ENCODE measurements at regions not wholly inside any gene's neighbourhood (a gene's known extent, or its start where the extent isn't known, plus 50 kb on each side); places are given as distances from the start of the nearest gene placed in this dataset.

- no peak for DNase-seq (ENCODE audit: low spot score)
Measured at GRCh38 chr5:143586781-143587362, 183.4 kb upstream of the NR3C1 start.

- DNase-seq (ENCODE audit: low spot score): no peak
Measured at GRCh38 chr5:143585970-143586369, 182.5 kb upstream of the NR3C1 start.

GRCh38 chr5:143583409-143583808 lies 179.9 kb upstream of the NR3C1 start:
- no peak for DNase-seq (ENCODE audit: low spot score)

GRCh38 chr5:143582869-143583268 lies 179.4 kb upstream of the NR3C1 start:
- no peak for DNase-seq (ENCODE audit: low spot score)

- no peak for DNase-seq (ENCODE audit: low spot score)
Measured at GRCh38 chr5:143582176-143582575, 178.7 kb upstream of the NR3C1 start.

- DNase-seq (ENCODE audit: low spot score): no peak
Measured at GRCh38 chr5:143581649-143582048, 178.2 kb upstream of the NR3C1 start.

- DNase-seq (ENCODE audit: low spot score): no peak
Measured at GRCh38 chr5:143581147-143581546, 177.7 kb upstream of the NR3C1 start.

GRCh38 chr5:143576711-143577484 lies 173.4 kb upstream of the NR3C1 start:
- no peak for DNase-seq (ENCODE audit: low spot score)

GRCh38 chr5:143575286-143575685 lies 171.8 kb upstream of the NR3C1 start:
- DNase-seq (ENCODE audit: low spot score): no peak

- no peak for DNase-seq (ENCODE audit: low spot score)
Measured at GRCh38 chr5:143574236-143574635, 170.8 kb upstream of the NR3C1 start.

- no peak for DNase-seq (ENCODE audit: low spot score)
Measured at GRCh38 chr5:143573568-143574170, 170.2 kb upstream of the NR3C1 start.

GRCh38 chr5:143572671-143573070 lies 169.2 kb upstream of the NR3C1 start:
- DNase-seq (ENCODE audit: low spot score): no peak

GRCh38 chr5:143571642-143572624 lies 168.4 kb upstream of the NR3C1 start:
- DNase-seq (ENCODE audit: low spot score): no peak

GRCh38 chr5:143570989-143571388 lies 167.5 kb upstream of the NR3C1 start:
- DNase-seq (ENCODE audit: low spot score): no peak

- DNase-seq (ENCODE audit: low spot score): no peak
Measured at GRCh38 chr5:143569722-143570567, 166.5 kb upstream of the NR3C1 start.

- DNase-seq (ENCODE audit: low spot score): no peak
Measured at GRCh38 chr5:143569213-143569701, 165.8 kb upstream of the NR3C1 start.

GRCh38 chr5:143567583-143568504 lies 164.4 kb upstream of the NR3C1 start:
- DNase-seq (ENCODE audit: low spot score): no peak

GRCh38 chr5:143566139-143566538 lies 162.7 kb upstream of the NR3C1 start:
- DNase-seq (ENCODE audit: low spot score): no peak

- no peak for DNase-seq (ENCODE audit: low spot score)
Measured at GRCh38 chr5:143564417-143564816, 160.9 kb upstream of the NR3C1 start.

- no peak for DNase-seq (ENCODE audit: low spot score)
Measured at GRCh38 chr5:143562935-143563334, 159.4 kb upstream of the NR3C1 start.
